ENCODE measurements at regions not wholly inside any gene's neighbourhood (a gene's known extent, or its start where the extent isn't known, plus 50 kb on each side); places are given as distances from the start of the nearest gene placed in this dataset.
A peak's percentile ranks its signal among the peaks of the same experiment; 100 is the strongest.

DNA sequence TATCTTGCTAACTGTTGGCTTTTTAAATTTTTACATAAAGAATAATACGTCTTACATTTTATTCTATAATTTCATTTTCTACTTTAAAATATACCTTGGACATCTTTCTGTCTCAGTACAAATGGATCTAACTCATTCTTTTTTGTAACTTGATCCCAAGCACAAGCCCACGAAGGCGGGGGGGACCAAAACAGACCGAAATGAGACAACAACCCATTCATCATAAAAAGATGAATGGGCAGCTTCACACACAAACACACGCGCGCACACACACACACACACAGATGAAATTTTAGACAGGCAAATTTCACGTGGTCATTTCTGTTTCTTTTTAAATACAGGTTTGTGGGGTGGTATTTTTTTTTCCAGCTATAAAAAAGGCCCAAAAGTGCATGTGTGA is 271.3 kb upstream of the TOPAZ1 start:
- Histone ChIP-seq H3K4me2 (peak overlapping the region; percentile 29), H2AFZ (no peak overlapping the region; the same call in 1 of the 2 replicates), H3K9me2 (ENCODE audit: insufficient read depth) (no peaks in the 10 kb centered on the region), H4K20me1 (replicated peaks; ENCODE audit: insufficient read depth) (no peaks in the 10 kb centered on the region), H3K27ac (ENCODE audit: low read depth) (no peak overlapping the region), H3K4me1 (ENCODE audit: insufficient read depth) (peaks cover 56% of the 10 kb centered on the region), H3K4me3 (no peak overlapping the region), H3F3A (replicated peaks; ENCODE audit: low read depth) (no peaks in the 10 kb centered on the region), H3K79me2 (replicated peaks; ENCODE audit: insufficient read depth) (no peaks in the 10 kb centered on the region), H3K36me3 (ENCODE audit: insufficient read depth) (no peaks in the 10 kb centered on the region), H3K27me3 (ENCODE audit: insufficient read depth) (no peaks in the 10 kb centered on the region)
- ATAC-seq (no peak), DNase-seq (ENCODE audit: low spot score) (no peak)
- Mint-ChIP-seq H3K27me3 (ENCODE audit: insufficient read depth, low read depth, poor library complexity) (peaks cover 8% of the 10 kb centered on the region), H3K4me1 (peaks cover 67% of the 10 kb centered on the region), H3K4me3 (no peak overlapping the region), H3K9me3 (0 out of 3 replicates have a peak, but pooled peaks cover 2% of the 10 kb centered on the region), H3K36me3 (ENCODE audit: low read depth) (no peaks in the 10 kb centered on the region), H3K27ac (no peak overlapping the region)
- TF ChIP-seq, protein P1, sequence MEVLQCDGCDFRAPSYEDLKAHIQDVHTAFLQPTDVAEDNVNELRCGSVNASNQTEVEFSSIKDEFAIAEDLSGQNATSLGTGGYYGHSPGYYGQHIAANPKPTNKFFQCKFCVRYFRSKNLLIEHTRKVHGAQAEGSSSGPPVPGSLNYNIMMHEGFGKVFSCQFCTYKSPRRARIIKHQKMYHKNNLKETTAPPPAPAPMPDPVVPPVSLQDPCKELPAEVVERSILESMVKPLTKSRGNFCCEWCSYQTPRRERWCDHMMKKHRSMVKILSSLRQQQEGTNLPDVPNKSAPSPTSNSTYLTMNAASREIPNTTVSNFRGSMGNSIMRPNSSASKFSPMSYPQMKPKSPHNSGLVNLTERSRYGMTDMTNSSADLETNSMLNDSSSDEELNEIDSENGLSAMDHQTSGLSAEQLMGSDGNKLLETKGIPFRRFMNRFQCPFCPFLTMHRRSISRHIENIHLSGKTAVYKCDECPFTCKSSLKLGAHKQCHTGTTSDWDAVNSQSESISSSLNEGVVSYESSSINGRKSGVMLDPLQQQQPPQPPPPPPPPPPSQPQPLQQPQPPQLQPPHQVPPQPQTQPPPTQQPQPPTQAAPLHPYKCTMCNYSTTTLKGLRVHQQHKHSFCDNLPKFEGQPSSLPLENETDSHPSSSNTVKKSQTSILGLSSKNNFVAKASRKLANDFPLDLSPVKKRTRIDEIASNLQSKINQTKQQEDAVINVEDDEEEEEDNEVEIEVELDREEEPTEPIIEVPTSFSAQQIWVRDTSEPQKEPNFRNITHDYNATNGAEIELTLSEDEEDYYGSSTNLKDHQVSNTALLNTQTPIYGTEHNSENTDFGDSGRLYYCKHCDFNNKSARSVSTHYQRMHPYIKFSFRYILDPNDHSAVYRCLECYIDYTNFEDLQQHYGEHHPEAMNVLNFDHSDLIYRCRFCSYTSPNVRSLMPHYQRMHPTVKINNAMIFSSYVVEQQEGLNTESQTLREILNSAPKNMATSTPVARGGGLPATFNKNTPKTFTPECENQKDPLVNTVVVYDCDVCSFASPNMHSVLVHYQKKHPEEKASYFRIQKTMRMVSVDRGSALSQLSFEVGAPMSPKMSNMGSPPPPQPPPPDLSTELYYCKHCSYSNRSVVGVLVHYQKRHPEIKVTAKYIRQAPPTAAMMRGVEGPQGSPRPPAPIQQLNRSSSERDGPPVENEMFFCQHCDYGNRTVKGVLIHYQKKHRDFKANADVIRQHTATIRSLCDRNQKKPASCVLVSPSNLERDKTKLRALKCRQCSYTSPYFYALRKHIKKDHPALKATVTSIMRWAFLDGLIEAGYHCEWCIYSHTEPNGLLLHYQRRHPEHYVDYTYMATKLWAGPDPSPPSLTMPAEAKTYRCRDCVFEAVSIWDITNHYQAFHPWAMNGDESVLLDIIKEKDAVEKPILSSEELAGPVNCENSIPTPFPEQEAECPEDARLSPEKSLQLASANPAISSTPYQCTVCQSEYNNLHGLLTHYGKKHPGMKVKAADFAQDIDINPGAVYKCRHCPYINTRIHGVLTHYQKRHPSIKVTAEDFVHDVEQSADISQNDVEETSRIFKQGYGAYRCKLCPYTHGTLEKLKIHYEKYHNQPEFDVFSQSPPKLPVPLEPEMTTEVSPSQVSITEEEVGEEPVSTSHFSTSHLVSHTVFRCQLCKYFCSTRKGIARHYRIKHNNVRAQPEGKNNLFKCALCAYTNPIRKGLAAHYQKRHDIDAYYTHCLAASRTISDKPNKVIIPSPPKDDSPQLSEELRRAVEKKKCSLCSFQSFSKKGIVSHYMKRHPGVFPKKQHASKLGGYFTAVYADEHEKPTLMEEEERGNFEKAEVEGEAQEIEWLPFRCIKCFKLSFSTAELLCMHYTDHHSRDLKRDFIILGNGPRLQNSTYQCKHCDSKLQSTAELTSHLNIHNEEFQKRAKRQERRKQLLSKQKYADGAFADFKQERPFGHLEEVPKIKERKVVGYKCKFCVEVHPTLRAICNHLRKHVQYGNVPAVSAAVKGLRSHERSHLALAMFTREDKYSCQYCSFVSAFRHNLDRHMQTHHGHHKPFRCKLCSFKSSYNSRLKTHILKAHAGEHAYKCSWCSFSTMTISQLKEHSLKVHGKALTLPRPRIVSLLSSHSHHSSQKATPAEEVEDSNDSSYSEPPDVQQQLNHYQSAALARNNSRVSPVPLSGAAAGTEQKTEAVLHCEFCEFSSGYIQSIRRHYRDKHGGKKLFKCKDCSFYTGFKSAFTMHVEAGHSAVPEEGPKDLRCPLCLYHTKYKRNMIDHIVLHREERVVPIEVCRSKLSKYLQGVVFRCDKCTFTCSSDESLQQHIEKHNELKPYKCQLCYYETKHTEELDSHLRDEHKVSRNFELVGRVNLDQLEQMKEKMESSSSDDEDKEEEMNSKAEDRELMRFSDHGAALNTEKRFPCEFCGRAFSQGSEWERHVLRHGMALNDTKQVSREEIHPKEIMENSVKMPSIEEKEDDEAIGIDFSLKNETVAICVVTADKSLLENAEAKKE (CRISPR knock-in tag; IDR thresholded peaks at IDR 0.05) = no peak
- TF ChIP-seq JUNB (IDR thresholded peaks at IDR 0.05; ENCODE audit: unreplicated experiment) = no peak
- TF ChIP-seq EZH2 (IDR thresholded peaks at IDR 0.05; ENCODE audit: low read depth, unreplicated experiment) = no peak
- no peak for TF ChIP-seq POLR2AphosphoS5 (IDR thresholded peaks at IDR 0.05; ENCODE audit: low read depth)
- TF ChIP-seq CREB1 (CRISPR knock-in tag; IDR thresholded peaks at IDR 0.05; ENCODE audit: low read depth) = no peak
- TF ChIP-seq EZH2phosphoT487 (IDR thresholded peaks at IDR 0.05; ENCODE audit: unreplicated experiment) = no peak
- TF ChIP-seq, protein P2, sequence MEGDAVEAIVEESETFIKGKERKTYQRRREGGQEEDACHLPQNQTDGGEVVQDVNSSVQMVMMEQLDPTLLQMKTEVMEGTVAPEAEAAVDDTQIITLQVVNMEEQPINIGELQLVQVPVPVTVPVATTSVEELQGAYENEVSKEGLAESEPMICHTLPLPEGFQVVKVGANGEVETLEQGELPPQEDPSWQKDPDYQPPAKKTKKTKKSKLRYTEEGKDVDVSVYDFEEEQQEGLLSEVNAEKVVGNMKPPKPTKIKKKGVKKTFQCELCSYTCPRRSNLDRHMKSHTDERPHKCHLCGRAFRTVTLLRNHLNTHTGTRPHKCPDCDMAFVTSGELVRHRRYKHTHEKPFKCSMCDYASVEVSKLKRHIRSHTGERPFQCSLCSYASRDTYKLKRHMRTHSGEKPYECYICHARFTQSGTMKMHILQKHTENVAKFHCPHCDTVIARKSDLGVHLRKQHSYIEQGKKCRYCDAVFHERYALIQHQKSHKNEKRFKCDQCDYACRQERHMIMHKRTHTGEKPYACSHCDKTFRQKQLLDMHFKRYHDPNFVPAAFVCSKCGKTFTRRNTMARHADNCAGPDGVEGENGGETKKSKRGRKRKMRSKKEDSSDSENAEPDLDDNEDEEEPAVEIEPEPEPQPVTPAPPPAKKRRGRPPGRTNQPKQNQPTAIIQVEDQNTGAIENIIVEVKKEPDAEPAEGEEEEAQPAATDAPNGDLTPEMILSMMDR (conservative IDR thresholded peaks at IDR 0.05; ENCODE audit: low read depth in 2 of 2) = no peak
- no peak for TF ChIP-seq NANOG (IDR thresholded peaks at IDR 0.05; ENCODE audit: borderline replicate concordance)
- TF ChIP-seq ZNF114 (CRISPR knock-in tag; IDR thresholded peaks at IDR 0.05) = no peak
- no peak for TF ChIP-seq ZNF331 (CRISPR knock-in tag; IDR thresholded peaks at IDR 0.05; ENCODE audit: low read depth)
- TF ChIP-seq, protein P3, sequence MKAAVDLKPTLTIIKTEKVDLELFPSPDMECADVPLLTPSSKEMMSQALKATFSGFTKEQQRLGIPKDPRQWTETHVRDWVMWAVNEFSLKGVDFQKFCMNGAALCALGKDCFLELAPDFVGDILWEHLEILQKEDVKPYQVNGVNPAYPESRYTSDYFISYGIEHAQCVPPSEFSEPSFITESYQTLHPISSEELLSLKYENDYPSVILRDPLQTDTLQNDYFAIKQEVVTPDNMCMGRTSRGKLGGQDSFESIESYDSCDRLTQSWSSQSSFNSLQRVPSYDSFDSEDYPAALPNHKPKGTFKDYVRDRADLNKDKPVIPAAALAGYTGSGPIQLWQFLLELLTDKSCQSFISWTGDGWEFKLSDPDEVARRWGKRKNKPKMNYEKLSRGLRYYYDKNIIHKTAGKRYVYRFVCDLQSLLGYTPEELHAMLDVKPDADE (IDR thresholded peaks at IDR 0.05) = no peak
- TF ChIP-seq, protein P4, sequence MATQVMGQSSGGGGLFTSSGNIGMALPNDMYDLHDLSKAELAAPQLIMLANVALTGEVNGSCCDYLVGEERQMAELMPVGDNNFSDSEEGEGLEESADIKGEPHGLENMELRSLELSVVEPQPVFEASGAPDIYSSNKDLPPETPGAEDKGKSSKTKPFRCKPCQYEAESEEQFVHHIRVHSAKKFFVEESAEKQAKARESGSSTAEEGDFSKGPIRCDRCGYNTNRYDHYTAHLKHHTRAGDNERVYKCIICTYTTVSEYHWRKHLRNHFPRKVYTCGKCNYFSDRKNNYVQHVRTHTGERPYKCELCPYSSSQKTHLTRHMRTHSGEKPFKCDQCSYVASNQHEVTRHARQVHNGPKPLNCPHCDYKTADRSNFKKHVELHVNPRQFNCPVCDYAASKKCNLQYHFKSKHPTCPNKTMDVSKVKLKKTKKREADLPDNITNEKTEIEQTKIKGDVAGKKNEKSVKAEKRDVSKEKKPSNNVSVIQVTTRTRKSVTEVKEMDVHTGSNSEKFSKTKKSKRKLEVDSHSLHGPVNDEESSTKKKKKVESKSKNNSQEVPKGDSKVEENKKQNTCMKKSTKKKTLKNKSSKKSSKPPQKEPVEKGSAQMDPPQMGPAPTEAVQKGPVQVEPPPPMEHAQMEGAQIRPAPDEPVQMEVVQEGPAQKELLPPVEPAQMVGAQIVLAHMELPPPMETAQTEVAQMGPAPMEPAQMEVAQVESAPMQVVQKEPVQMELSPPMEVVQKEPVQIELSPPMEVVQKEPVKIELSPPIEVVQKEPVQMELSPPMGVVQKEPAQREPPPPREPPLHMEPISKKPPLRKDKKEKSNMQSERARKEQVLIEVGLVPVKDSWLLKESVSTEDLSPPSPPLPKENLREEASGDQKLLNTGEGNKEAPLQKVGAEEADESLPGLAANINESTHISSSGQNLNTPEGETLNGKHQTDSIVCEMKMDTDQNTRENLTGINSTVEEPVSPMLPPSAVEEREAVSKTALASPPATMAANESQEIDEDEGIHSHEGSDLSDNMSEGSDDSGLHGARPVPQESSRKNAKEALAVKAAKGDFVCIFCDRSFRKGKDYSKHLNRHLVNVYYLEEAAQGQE (IDR thresholded peaks at IDR 0.05; ENCODE audit: unreplicated experiment) = no peak
- no peak for TF ChIP-seq STAT1 (IDR thresholded peaks at IDR 0.05; ENCODE audit: unreplicated experiment)
